ENCODE measurements at regions not wholly inside any gene's neighbourhood (a gene's known extent, or its start where the extent isn't known, plus 50 kb on each side); places are given as distances from the start of the nearest gene placed in this dataset.
"Not testable (repeated sequence)": the region's sequence is repeated elsewhere in the genome, so short reads cannot be mapped to it uniquely, and the experiment has no call there.

DNA sequence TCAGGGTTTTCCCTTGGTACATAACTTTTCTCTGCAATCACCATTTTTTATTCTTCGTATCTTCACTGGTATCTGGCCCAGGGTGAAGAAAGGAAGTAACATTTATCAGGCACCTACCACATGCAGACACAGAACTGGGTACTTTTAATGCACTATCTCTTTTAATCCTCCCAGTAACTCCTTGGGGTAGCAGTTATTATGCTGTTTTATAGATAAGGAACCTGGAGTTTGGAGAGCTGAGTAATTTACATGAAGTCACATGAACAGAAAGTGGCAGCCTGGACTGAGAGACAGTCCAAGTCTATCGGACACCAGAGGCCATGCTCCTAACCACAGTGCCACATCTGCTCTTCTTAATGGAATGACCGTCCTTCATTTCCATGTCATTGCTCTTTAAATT lies 117.1 kb upstream of the PODXL start:
- no peak for DNase-seq (ENCODE audit: low read depth)

GRCh38 chr7:131670406-131670805 lies 114.0 kb upstream of the PODXL start:
- no peak for DNase-seq (ENCODE audit: low read depth)

DNA sequence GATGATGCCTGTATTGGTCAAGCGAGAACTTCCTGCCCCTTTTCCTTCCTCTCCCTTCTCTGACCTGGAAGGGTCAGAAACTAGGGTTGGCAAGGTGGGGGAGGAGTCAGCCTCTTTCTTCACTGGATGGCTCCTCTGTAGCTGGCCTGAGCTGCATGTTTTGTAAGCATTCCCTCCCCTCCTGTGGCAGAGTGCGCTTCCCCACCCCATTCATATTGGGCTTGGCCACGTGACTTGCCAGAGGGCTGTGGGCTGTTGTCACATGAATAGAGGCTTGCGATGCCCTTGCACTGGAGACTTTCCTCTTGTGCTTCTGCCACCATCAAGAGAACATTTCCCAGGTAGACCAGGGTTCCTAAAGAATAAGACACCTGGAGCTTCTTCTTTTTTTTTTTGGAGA lies 111.3 kb upstream of the PODXL start:
- DNase-seq (ENCODE audit: low read depth) = no peak

DNA sequence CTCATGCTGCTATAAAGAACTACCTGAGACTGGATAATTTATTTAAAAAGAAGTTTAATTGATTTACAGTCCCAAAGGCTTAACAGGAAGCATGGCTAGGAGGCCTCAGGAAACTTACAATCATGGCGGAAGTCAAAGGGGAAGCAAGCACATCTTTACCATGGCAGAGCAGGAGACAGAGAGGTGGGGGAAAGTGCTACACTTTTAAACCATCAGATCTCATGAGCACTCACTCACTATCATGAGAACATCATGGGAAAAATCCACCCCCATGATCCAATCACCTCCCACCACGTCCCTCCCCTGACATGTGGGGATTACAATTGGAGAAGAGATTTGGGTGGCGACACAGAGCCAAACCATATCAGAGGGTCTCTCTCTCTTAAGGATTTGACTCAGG lies 108.6 kb upstream of the PODXL start:
- no peak for DNase-seq (ENCODE audit: low read depth)

GRCh38 chr7:131664570-131664969 lies 108.1 kb upstream of the PODXL start:
- no peak for DNase-seq (ENCODE audit: low read depth)

GRCh38 chr7:131662301-131662873 lies 106.0 kb upstream of the PODXL start:
- not testable (repeated sequence) for DNase-seq (ENCODE audit: low read depth)

DNA sequence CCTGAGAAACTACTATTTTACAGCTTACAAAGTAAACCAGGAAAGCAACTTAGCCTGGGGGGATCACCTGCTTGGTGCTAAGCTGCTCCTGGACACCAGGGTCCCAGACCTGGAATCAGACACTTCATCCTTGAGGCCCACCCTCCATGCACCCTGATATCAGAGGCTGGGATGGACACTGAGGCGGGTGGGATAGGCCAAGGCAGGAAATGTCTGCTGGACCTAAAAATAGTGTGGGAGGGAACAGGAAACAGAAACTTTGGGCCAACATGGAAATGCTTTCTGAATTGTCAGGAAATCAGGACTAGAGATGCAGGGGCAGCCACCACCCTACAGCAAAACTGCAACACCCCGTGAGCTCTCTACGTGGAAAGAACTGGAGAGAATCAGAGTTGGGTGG lies 101.5 kb upstream of the PODXL start:
- DNase-seq (ENCODE audit: low read depth) = no peak

DNA sequence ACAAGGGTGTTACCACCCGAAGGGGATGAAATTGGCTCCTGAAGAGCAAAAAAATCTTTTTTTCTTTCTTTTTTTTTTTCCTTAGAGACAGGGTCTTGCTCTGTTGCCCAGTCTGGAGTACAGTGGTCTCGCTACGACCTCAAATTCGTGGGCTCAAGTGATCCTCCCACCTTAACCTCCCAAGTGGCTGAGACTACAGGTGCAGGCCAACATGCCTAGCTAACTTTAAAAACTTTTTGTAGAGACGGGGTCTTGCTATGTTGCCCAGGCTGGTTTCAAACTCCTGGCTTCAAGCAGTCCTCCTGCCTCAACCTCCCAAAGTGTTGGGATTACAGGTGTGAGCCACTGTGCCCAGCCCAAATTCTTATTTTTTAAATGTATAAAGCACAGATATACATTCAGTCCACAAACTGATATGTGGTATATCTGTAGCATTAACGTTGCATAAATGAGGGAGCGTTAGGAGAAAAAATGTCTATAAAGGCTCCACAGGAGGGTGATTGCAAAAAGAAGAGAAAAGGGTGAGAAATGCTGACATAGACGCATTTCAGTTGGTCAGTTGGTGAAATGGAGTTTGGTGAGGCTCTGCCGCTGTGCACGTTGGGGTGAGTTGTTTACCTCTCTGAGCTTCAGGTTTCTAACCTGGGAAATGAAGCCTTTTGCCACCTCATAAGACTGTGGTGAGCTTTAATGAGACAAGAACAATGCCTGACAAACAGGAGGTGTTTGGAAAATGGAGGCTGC lies 100.7 kb upstream of the PODXL start:
- no peak for DNase-seq (ENCODE audit: low read depth)

GRCh38 chr7:131655866-131656265 lies 99.4 kb upstream of the PODXL start:
- DNase-seq (ENCODE audit: low read depth) = no peak

GRCh38 chr7:131655447-131655846 lies 99.0 kb upstream of the PODXL start:
- DNase-seq (ENCODE audit: low read depth) = no peak

GRCh38 chr7:131654668-131655326 lies 98.4 kb upstream of the PODXL start:
- DNase-seq (ENCODE audit: low read depth) = peak; percentile 38

GRCh38 chr7:131654249-131654558 lies 97.8 kb upstream of the PODXL start:
- DNase-seq (ENCODE audit: low read depth) = no peak

DNA sequence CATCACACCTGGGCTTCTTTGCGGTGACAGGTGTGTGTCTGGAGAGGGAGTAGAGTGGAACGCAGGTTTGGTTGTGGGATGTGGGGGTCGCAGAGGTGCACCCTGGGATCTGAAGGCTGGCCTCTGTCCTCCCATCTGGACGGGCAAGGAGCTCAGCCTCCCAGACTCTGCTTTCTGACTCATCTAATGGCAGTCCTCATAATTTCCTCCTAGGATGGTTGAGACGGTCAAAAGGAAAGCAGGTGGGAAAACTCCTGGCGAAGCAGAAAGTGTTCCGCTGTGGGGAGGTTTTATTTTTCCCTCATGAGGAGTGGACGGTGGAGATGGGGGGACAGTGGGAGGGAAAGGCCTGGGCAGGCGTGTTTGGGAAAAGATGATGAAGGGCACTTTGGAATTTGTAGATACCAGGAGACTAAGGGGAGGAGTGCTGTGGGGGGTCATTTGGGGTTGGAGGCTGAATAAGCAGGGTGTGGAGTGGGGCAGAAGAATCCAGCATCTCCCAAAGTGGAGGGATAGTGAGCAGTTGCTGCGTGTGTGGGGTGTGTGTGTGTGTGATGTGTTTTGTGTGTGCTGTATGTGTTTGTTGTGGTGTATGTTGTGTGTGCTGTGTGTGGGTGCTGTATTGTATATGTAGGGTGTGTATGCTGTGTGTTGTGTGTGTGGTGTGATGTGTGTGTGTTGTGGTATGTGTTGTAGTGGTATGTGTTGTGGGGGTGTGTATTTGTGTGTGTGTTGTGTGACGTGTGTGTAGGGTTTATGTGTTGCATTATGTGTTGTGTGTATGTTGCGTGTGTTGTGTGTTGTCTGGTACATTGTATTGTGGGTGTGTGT lies 97.2 kb upstream of the PODXL start:
- no peak for DNase-seq (ENCODE audit: low read depth)

DNA sequence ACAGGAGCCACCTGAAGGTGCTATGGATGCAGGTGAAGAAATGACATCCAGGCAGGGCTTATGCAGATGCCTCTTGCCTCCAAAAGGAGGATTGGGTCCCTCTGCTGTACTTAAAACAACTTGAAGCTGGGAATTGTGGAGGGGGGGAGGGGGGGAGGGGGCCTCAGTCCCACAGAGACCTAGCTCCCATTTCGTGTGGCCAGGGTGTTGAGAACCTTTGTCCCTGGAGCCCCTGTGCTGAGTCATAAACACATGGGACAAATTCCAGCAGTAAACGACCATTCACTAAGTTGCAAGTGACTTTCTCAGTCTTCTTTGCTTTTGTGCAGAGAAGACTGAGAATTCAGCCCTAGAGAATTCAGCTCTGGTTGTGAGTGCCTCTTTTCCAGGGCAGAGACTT lies 96.5 kb upstream of the PODXL start:
- DNase-seq (ENCODE audit: low read depth) = no peak

DNA sequence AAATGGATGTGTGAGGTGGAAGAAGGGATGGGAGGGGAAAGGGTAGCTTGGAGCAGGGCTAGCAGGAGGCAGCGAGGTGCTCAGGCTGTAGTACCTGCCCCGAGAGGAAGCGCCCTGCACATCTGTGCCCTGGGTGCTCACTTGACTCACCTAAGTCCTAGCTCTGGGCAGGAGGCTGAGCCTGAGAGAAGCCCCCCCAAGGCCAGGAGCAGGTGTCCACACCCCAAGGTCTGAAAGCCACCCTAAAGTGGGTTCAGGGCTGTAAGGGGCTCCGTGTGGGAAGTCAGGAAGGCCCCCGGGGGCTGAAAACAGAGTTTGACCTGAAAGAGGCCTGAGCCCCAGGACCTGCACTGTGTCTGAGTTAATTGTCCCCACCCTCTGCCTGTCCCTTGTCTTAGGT lies 95.8 kb upstream of the PODXL start:
- no peak for DNase-seq (ENCODE audit: low read depth)

- no peak for DNase-seq (ENCODE audit: low read depth)
Measured at GRCh38 chr7:131649879-131650278, 93.5 kb upstream of the PODXL start.

GRCh38 chr7:131649003-131649541 lies 92.6 kb upstream of the PODXL start:
- DNase-seq (ENCODE audit: low read depth) = no peak

DNA sequence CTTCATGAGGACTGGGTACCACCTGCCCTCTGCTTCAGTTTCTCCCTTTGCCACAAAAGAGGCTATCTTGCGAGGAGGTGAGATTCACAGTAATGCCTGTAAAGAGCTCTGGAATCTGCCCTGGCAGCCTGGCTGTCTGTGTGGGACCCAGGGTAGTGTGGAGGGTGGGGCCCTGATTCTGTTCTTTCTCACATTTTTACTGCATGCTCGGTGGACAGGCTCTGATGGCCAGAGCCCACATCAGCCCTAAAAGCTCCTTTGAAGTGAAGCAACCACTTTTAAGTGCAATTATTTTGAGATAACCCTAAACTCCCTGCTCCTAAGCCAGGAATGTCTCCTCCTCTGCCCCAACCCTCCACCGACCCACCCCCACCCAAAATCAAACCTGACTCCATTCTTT lies 92.1 kb upstream of the PODXL start:
- no peak for DNase-seq (ENCODE audit: low read depth)

DNA sequence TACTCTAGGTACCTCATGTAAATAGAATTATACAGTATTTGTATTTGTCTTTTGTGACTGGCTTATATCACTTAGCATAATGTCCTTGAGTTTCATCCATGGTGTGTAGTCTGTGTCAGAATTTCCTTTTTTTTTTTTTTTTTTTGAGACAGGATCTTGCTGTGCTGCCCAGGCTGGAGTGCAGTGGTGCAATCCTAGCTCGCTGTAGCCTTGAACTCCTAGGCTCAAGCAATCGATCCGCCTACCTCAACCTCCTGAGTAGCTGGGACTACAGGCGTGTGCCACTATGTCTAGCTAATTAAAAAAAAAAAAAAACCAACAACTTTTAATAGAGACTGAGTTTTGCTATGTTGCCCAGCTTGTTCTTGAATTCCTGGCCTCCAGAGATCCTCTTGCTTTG lies 89.8 kb upstream of the PODXL start:
- DNase-seq (ENCODE audit: low read depth) = no peak

DNA sequence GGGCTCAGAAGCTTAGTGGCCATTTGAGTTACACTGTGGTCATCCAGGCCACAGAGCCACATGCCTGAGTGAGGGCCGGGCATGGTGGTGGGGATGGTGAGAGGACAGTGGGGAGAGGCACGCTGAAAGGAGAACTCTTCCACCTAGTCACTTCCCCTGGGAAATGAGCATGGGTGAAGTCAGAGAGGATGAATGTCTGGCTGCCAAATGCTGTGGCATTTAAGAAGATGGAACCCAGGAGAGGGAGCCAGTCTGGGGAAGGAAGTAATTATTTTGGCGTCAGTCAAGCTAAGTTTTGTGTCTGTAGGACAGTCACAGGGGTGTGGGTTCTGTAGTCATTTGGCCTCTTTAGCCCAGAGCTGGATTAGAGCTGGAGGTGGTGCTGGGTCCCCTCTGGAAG lies 86.0 kb upstream of the PODXL start:
- peak; percentile 32 for DNase-seq (ENCODE audit: low read depth)

DNA sequence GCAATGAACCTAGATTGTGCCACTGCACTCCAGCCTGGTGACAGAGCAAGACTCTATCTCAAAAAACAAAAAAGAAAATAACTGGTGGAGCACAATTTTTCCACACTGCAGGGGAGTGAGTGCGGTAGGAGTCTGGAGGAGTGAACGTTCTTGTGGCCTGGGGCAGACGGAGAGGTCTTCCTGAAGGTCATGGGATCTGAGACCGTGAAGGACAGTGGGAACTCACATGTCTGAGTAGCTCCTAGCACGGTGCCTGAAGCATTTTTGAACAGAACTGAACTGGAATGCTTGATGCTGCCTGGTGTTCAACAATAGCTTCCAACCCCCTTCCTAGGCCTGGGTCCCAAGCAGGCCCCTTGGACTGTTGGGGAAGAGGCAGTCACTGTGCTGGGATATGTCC lies 84.3 kb upstream of the PODXL start:
- no peak for DNase-seq (ENCODE audit: low read depth)

DNA sequence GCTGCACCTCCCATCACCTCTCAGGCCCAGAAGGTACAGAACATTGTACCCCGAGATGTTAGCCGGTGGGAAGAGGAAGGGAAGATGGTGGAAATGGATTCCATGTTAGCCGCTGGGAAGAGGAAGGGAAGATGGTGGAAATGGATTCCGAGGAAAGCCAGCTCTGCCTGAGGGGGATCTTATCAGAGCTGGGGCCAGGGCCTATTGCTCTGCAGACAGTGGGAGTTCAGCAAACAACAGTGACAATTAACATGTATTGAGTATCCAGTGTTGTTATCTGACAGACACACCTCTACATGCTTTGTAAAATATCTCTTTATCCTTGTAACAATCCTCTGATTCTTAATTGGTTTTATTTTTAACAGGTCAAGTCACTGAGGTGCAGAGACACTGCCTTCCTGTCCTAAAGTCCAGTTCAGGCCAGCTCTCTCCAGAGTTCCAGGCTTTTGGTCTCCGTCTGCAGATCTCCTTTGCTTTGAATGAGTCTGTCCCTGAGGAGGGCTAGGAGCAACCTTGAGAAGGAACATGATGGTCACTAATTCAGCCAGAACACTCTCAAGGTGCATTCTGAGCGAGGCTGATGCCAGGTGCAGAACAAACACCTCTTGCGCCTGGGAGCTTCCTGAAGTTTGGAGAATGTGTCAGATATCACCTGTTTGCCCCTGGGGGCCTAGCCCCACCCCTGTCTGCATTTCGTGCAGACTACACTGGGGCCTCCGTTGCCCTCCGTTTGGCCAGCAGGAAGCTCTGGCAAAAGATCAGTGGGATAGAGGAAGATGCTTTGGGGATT lies 82.4 kb upstream of the PODXL start:
- no peak for DNase-seq (ENCODE audit: low read depth)
